ENCODE measurements at regions not wholly inside any gene's neighbourhood (a gene's known extent, or its start where the extent isn't known, plus 50 kb on each side); places are given as distances from the start of the nearest gene placed in this dataset.

- Mint-ChIP-seq H3K36me3 (ENCODE audit: insufficient read depth in 1 of 3, low read depth in 3 of 3) (no peaks in the 10 kb centered on the region), H3K27me3 (ENCODE audit: low read depth) (no peaks in the 10 kb centered on the region), H3K9me3 (no peaks in the 10 kb centered on the region), H3K4me3 (no peak overlapping the region), H3K4me1 (peaks cover 16 to 18% of the 10 kb centered on the region in 2 experiments), H3K27ac (no peak overlapping the region)
- Histone ChIP-seq H2BK20ac (ENCODE audit: low read depth, low read length, poor library complexity, severe bottlenecking) (no peak overlapping the region), H3K4me2 (ENCODE audit: insufficient read depth, insufficient read length, low read length) (no peak overlapping the region), H2BK12ac (ENCODE audit: insufficient read length, low read depth, low read length) (no peak overlapping the region), H3K18ac (ENCODE audit: insufficient read length, low read depth, low read length) (no peak overlapping the region), H3K23ac (ENCODE audit: insufficient read length, low read depth, low read length) (no peak overlapping the region), H2BK5ac (ENCODE audit: insufficient read length, low read length) (no peak overlapping the region), H3K27me3 (ENCODE audit: insufficient read depth, low read length) (no peaks in the 10 kb centered on the region), H3K9me3 (ENCODE audit: control insufficient read depth, low read depth, low read length) (no peaks in the 10 kb centered on the region), H3K79me2 (ENCODE audit: insufficient read depth, low read length) (no peaks in the 10 kb centered on the region), H3K14ac (ENCODE audit: insufficient read depth, low read length) (no peak overlapping the region), H3K4me1 (ENCODE audit: insufficient read depth, low read length) (no peaks in the 10 kb centered on the region), H4K5ac (ENCODE audit: insufficient read length, low read depth, low read length) (no peak overlapping the region), H3K9ac (ENCODE audit: extremely low read depth, insufficient read length, low read length) (no peak overlapping the region), H3K23me2 (ENCODE audit: insufficient read length, low read depth, low read length, poor library complexity, severe bottlenecking) (no peaks in the 10 kb centered on the region), H2AK5ac (ENCODE audit: insufficient read length, low read length) (no peak overlapping the region), H4K91ac (ENCODE audit: insufficient read length, low read depth, low read length) (no peak overlapping the region), H3K4ac (ENCODE audit: low read depth, low read length) (no peak overlapping the region), H3K56ac (ENCODE audit: insufficient read length, low read depth, low read length) (no peak overlapping the region), H3K27ac (ENCODE audit: insufficient read length, low read depth, low read length) (no peak overlapping the region), H2AFZ (ENCODE audit: low read length) (no peak overlapping the region), H3K79me1 (ENCODE audit: insufficient read depth, low read depth, low read length, poor library complexity, severe bottlenecking) (no peaks in the 10 kb centered on the region), H2BK120ac (ENCODE audit: low read depth, low read length, poor library complexity, severe bottlenecking) (no peak overlapping the region), H4K8ac (replicated peaks; ENCODE audit: insufficient read length, low read depth, low read length) (no peak overlapping the region), H4K20me1 (ENCODE audit: control insufficient read depth, insufficient read depth, insufficient read length) (no peaks in the 10 kb centered on the region), H3T11ph (ENCODE audit: low read length) (no peak overlapping the region), H2BK15ac (ENCODE audit: low read depth, low read length) (no peak overlapping the region)
- no peak for DNase-seq
- WGBS (ENCODE audit: extremely low coverage, insufficient read length, low lambda C conversion rate), result no CpG with 5 or more reads among the region's 7 CpGs
- TF ChIP-seq CTCF (conservative IDR thresholded peaks at IDR 0.05), result no peak
These were observed 50.4 kb upstream of the TJP1 start for GRCh38 chr15:29872716-29873115.
